NT2/D1 (cell line): ENCODE measurements at regions not wholly inside any gene's neighbourhood (a gene's known extent, or its start where the extent isn't known, plus 50 kb on each side); places are given as distances from the start of the nearest gene placed in this dataset.

ENCODE experiments used
- SUZ12 ChIP-seq: IDR thresholded peaks from 2 replicates; pipeline ENCODE4 v1.6.1; 2011; ENCODE audit not compliant: insufficient read length, insufficient read depth; ENCODE audit errors: extremely low read depth
- YY1 ChIP-seq: IDR thresholded peaks from 2 replicates; pipeline ENCODE4 v1.6.1; 2011; ENCODE audit not compliant: insufficient read length, insufficient read depth
- ZNF274 ChIP-seq: IDR thresholded peaks from 2 replicates; pipeline ENCODE4 v1.6.1; 2011; ENCODE audit warnings: mild to moderate bottlenecking, low read depth, low read length

DNA sequence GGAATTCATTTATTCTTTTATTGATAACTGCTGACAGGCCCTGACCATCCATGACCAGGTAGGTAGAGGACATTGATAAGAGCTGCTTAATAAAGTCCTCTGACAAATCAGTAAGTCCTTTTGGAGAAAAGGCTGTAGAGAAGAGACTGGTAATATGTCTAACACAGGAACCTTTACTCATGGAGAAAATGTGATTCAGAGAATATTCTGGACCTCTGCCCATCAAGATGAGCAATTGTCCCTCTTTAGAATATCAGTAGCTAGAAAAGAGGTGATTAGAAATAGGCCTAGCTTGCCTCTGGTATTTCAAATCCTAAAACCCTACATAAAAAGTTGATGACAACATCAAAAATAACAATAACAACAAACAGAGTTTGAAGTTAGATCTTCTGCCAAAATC, 642.3 kb downstream of the TBC1D4 start:
- TF ChIP-seq YY1 (no peak), ZNF274 (no peak), SUZ12 (no peak)
